GM12891 (cell line): ENCODE measurements at regions not wholly inside any gene's neighbourhood (a gene's known extent, or its start where the extent isn't known, plus 50 kb on each side); places are given as distances from the start of the nearest gene placed in this dataset.

Experiments used
- POLR2A ChIP-seq: IDR thresholded peaks from 2 replicates; pipeline ENCODE4 v1.6.1; 2011; ENCODE audit warnings: low read depth, low read length, control low read depth
- POLR2AphosphoS5 ChIP-seq: IDR thresholded peaks from 2 replicates; pipeline ENCODE4 v1.6.1; 2011; ENCODE audit warnings: low read depth, low read length, control low read depth
- POU2F2 ChIP-seq: IDR thresholded peaks from 2 replicates; pipeline ENCODE4 v1.6.1; 2011; ENCODE audit warnings: low read depth, mild to moderate bottlenecking, control low read depth, low read length, moderate library complexity
- SPI1 ChIP-seq: IDR thresholded peaks from 2 replicates; pipeline ENCODE4 v1.6.1; 2011; ENCODE audit warnings: low read depth, low read length, control low read depth
- TAF1 ChIP-seq: IDR thresholded peaks from 2 replicates; pipeline ENCODE4 v1.6.1; 2011; ENCODE audit warnings: low read depth, low read length, control low read depth

DNA sequence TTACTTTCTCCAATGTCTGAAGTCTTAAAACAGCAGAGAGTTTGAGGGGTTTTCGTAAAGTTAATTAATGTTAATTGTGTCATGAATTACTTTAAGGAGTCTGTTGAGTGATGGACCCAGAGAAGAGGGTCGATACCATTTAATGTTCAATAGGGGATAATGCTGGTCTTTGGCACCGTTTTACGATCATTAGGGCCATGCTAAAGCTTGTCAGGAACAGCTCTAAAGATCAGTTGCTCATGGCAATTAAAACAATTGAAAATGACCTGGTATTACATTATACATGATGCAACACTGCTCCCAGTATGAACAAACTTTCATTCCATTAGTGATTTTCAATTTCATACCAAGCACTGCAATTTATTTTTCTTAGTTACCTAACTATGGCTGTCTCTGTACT lies 296.9 kb downstream of the ETV1 start:
- TF ChIP-seq POLR2AphosphoS5, result no peak
- TF ChIP-seq TAF1, result no peak
- no peak for TF ChIP-seq POLR2A
- TF ChIP-seq SPI1, result no peak
- TF ChIP-seq POU2F2, result no peak
